Mesendoderm (in vitro differentiated cells): ENCODE measurements at regions not wholly inside any gene's neighbourhood (a gene's known extent, or its start where the extent isn't known, plus 50 kb on each side); places are given as distances from the start of the nearest gene placed in this dataset.

Experiments used
- DNase-seq: peaks from one replicate; pipeline ENCODE4 v3.0.0; 2013
- H2AK5ac ChIP-seq: 2 replicates; pipeline ENCODE4 v1.6.1; 2013; ENCODE audit warnings: low read length, inconsistent platforms
- H2BK120ac ChIP-seq: 2 replicates; pipeline ENCODE4 v1.6.1; 2013; ENCODE audit warnings: low read depth, mild to moderate bottlenecking, low read length, moderate library complexity, mixed read lengths
- H2BK15ac ChIP-seq: replicated peaks from 2 replicates; pipeline ENCODE4 v1.6.1; 2013; ENCODE audit warnings: low read depth, mild to moderate bottlenecking, moderate library complexity
- H2BK5ac ChIP-seq: 2 replicates; pipeline ENCODE4 v1.6.1; 2013; ENCODE audit warnings: low read length, inconsistent platforms
- H3K18ac ChIP-seq: 2 replicates; pipeline ENCODE4 v1.6.1; 2013; ENCODE audit warnings: mild to moderate bottlenecking, low read length, mixed read lengths
- H3K23ac ChIP-seq: one replicate; pipeline ENCODE4 v1.6.1; 2013; ENCODE audit warnings: low read length
- H3K27ac ChIP-seq: 2 replicates; pipeline ENCODE4 v1.5.1; 2013; ENCODE audit warnings: low read depth, mild to moderate bottlenecking, inconsistent platforms, low read length, moderate library complexity
- H3K27me3 ChIP-seq: 2 replicates; pipeline ENCODE4 v1.6.1; 2013; ENCODE audit warnings: low read length, control low read depth, mild to moderate bottlenecking, inconsistent platforms; ENCODE audit not compliant: insufficient read depth, poor library complexity
- H3K36me3 ChIP-seq: 2 replicates; pipeline ENCODE4 v1.6.1; 2013; ENCODE audit warnings: low read length, inconsistent platforms; ENCODE audit not compliant: control insufficient read depth, insufficient read depth
- H3K4ac ChIP-seq: one replicate; pipeline ENCODE4 v1.6.1; 2013; ENCODE audit warnings: low read depth, mild to moderate bottlenecking, low read length, moderate library complexity
- H3K4me1 ChIP-seq: 2 replicates; pipeline ENCODE4 v1.6.1; 2013; ENCODE audit warnings: low read depth, low read length, inconsistent platforms; ENCODE audit not compliant: control insufficient read depth
- H3K4me2 ChIP-seq: 2 replicates; pipeline ENCODE4 v1.6.1; 2013; ENCODE audit warnings: low read length
- H3K4me3 ChIP-seq: 2 replicates; pipeline ENCODE4 v1.5.1; 2013; ENCODE audit warnings: mild to moderate bottlenecking, low read length
- H3K56ac ChIP-seq: one replicate; pipeline ENCODE4 v1.6.1; 2013; ENCODE audit warnings: low read length
- H3K79me1 ChIP-seq: 2 replicates; pipeline ENCODE4 v1.6.1; 2013; ENCODE audit warnings: low read length, inconsistent platforms
- H3K79me2 ChIP-seq: 2 replicates; pipeline ENCODE4 v1.6.1; 2013; ENCODE audit warnings: mild to moderate bottlenecking, low read length; ENCODE audit not compliant: control insufficient read depth, insufficient read depth
- H3K9ac ChIP-seq: 2 replicates; pipeline ENCODE4 v1.6.1; 2013; ENCODE audit warnings: low read length, inconsistent platforms
- H4K5ac ChIP-seq: one replicate; pipeline ENCODE4 v1.6.1; 2013; ENCODE audit warnings: low read length
- H4K8ac ChIP-seq: one replicate; pipeline ENCODE4 v1.6.1; 2013; ENCODE audit warnings: low read depth, mild to moderate bottlenecking, control low read depth, low read length, moderate library complexity
- WGBS: extraction: QIAGEN DNeasy Blood & Tissue Kit; methylation state at CpG from one replicate; pipeline ENCODE4 v1.1.7; 2013; ENCODE audit warnings: low lambda C conversion rate, missing lambda C conversion rate; ENCODE audit not compliant: insufficient coverage; ENCODE audit errors: extremely low coverage; 5-methylcytosine and 5-hydroxymethylcytosine counted together

GRCh38 chr3:159852821-159853505 is 135.7 kb upstream of the IL12A start:
- no peak overlapping the region for H2BK120ac ChIP-seq
- H3K4me2 ChIP-seq, result no peak overlapping the region
- H3K23ac ChIP-seq, result peak overlapping the region; percentile 91
- H3K4me3 ChIP-seq, result no peak overlapping the region
- DNase-seq, result peak; percentile 93
- no peaks in the 10 kb centered on the region for H3K27me3 ChIP-seq
- H4K5ac ChIP-seq, result no peak overlapping the region
- peak overlapping the region; percentile 29 for H3K9ac ChIP-seq
- whole genome bisulfite sequencing, result no CpG with 5 or more reads among the region's 11 CpGs
- H2BK5ac ChIP-seq, result no peak overlapping the region
- H3K79me2 ChIP-seq, result peaks cover 2% of the 10 kb centered on the region
- H3K79me1 ChIP-seq, result peaks cover 5% of the 10 kb centered on the region
- no peak overlapping the region for H3K4ac ChIP-seq
- peak overlapping the region; percentile 71 for H3K56ac ChIP-seq
- H2AK5ac ChIP-seq, result no peak overlapping the region
- H3K4me1 ChIP-seq, result peaks cover 10% of the 10 kb centered on the region
- H3K18ac ChIP-seq, result no peak overlapping the region
- H3K27ac ChIP-seq, result peak overlapping the region; percentile 79
- peak overlapping the region; percentile 83 for H4K8ac ChIP-seq
- no peak overlapping the region for H2BK15ac ChIP-seq
- no peaks in the 10 kb centered on the region for H3K36me3 ChIP-seq

DNA sequence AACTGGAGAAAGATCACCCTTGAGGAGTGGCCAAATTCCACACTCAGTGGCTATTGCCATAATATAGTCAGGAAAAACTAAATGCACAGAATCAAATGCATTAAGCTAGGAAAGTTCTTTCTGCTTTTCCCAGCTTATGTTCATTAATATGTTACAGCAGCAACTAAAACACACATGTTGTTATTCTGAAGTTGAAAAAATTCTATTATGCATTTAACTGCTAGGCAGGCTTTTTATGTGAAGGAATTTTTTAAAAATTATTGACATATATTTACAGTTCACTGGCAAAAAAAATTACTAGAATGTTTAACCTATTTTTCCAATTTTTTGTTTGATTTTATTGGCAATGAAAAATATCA is 135.2 kb upstream of the IL12A start:
- Histone ChIP-seq H3K18ac (no peak overlapping the region), H3K79me2 (peaks cover 2% of the 10 kb centered on the region), H3K36me3 (no peaks in the 10 kb centered on the region), H2BK120ac (no peak overlapping the region), H3K56ac (no peak overlapping the region), H3K27ac (no peak overlapping the region), H3K4me1 (peaks cover 10% of the 10 kb centered on the region), H3K9ac (no peak overlapping the region), H2AK5ac (no peak overlapping the region), H3K4me2 (no peak overlapping the region), H3K23ac (no peak overlapping the region), H4K5ac (no peak overlapping the region), H3K27me3 (no peaks in the 10 kb centered on the region), H2BK15ac (no peak overlapping the region), H3K4me3 (no peak overlapping the region), H4K8ac (no peak overlapping the region), H3K4ac (no peak overlapping the region), H3K79me1 (peaks cover 5% of the 10 kb centered on the region), H2BK5ac (no peak overlapping the region)
- DNase-seq, result no peak

DNA sequence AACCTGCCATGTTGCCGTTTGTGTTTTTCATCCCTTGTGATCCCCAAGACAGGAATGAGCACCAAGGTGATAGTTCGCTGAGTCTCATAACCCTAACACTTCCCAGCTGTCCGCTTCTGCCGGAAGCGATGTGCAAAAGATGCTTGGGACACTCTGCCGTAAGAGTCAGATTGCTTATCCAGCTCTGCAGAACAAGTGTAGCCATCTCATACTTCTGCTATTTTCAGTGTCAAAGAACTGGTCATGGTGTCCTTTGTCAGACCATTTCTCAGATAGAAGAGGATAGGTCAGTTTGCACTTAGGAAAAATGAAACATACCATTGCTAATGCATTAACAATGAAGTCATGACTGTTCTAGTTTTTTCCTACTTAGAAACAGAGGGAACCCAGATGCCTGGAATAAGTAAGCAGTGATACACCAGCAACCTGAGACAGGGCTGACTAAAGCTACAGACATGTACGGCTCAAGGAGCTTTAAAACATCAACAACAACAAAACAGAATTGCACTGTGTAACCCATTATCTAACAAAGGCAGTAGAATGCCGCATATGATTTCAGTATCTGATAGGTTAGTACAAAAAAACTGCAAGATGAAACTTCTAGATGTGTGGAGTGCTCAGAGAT is 134.0 kb upstream of the IL12A start:
- DNase-seq, result peak; percentile 90
- Histone ChIP-seq H3K27me3 (no peaks in the 10 kb centered on the region), H4K8ac (no peak overlapping the region), H2BK5ac (peak overlapping the region; percentile 38), H3K18ac (no peak overlapping the region), H3K56ac (no peak overlapping the region), H3K9ac (no peak overlapping the region), H2BK120ac (no peak overlapping the region), H3K36me3 (no peaks in the 10 kb centered on the region), H3K4me1 (peaks cover 10% of the 10 kb centered on the region), H4K5ac (no peak overlapping the region), H3K27ac (no peak overlapping the region), H3K79me1 (peaks cover 5% of the 10 kb centered on the region), H2AK5ac (no peak overlapping the region), H3K4me2 (no peak overlapping the region), H2BK15ac (no peak overlapping the region), H3K23ac (no peak overlapping the region), H3K79me2 (peaks cover 2% of the 10 kb centered on the region), H3K4ac (no peak overlapping the region), H3K4me3 (no peak overlapping the region)
- WGBS, result no CpG with 5 or more reads among the region's 8 CpGs

- Histone ChIP-seq H3K79me2 (peaks cover 2% of the 10 kb centered on the region), H2AK5ac (no peak overlapping the region), H2BK15ac (no peak overlapping the region), H3K4ac (no peak overlapping the region), H3K23ac (no peak overlapping the region), H4K5ac (no peak overlapping the region), H3K36me3 (no peaks in the 10 kb centered on the region), H3K56ac (no peak overlapping the region), H3K27ac (no peak overlapping the region), H2BK120ac (no peak overlapping the region), H3K4me3 (no peak overlapping the region), H3K79me1 (peaks cover 4% of the 10 kb centered on the region), H3K18ac (no peak overlapping the region), H2BK5ac (no peak overlapping the region), H3K27me3 (no peaks in the 10 kb centered on the region), H3K4me1 (peaks cover 18% of the 10 kb centered on the region), H3K4me2 (no peak overlapping the region), H3K9ac (no peak overlapping the region), H4K8ac (no peak overlapping the region)
- DNase-seq, result peak; percentile 54
- no CpG with 5 or more reads among the region's 5 CpGs for WGBS
These were observed 132.9 kb upstream of the IL12A start for GRCh38 chr3:159855599-159856346.

DNA sequence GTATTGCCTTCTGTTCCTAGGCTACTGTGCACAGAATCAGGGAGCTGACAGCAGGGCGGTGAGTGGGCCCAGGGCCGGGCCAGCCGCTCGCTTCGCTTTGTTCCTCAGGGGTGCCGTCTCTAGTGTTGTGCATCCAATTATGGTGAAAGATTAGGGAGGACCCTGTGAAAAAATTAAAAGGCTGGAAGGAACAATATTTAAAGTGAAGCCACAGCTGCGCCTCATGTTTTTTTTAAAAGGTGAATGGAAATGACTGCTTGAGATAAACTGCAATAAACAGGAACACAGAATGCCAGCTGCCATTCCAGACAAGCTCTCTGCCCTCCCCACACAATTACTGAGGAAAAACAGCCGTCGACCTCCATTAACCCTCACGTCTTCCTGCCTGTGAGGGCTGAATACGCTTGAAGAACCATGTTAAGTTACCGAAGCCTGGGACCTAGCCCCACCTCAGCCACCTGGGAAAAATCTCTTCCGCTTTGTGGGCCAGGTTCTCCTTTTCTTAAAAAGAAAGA is 132.0 kb upstream of the IL12A start:
- no peak overlapping the region for H3K27ac ChIP-seq
- H3K27me3 ChIP-seq, result no peaks in the 10 kb centered on the region
- H3K4me3 ChIP-seq, result no peak overlapping the region

More for the DNA sequence above, 132.0 kb upstream of the IL12A start:
- no peak overlapping the region for H3K9ac ChIP-seq
- H3K18ac ChIP-seq, result no peak overlapping the region
- no peak overlapping the region for H3K4ac ChIP-seq
- H4K8ac ChIP-seq, result no peak overlapping the region
- no peak for DNase-seq
- no peak overlapping the region for H4K5ac ChIP-seq
- no peaks in the 10 kb centered on the region for H3K36me3 ChIP-seq
- H2BK120ac ChIP-seq, result no peak overlapping the region
- no CpG with 5 or more reads among the region's 13 CpGs for WGBS
- H3K56ac ChIP-seq, result no peak overlapping the region
- no peak overlapping the region for H3K23ac ChIP-seq
- peaks cover 23% of the 10 kb centered on the region for H3K4me1 ChIP-seq
- no peak overlapping the region for H2BK15ac ChIP-seq
- H2BK5ac ChIP-seq, result no peak overlapping the region
- peaks cover 2% of the 10 kb centered on the region for H3K79me2 ChIP-seq
- H2AK5ac ChIP-seq, result no peak overlapping the region
- H3K79me1 ChIP-seq, result peaks cover 4% of the 10 kb centered on the region
- H3K4me2 ChIP-seq, result no peak overlapping the region
